ENCODE measurements at regions not wholly inside any gene's neighbourhood (a gene's known extent, or its start where the extent isn't known, plus 50 kb on each side); places are given as distances from the start of the nearest gene placed in this dataset.
A peak's percentile ranks its signal among the peaks of the same experiment; 100 is the strongest.

- no peak overlapping the region for H3K27ac ChIP-seq (ENCODE audit: low read length)
- no peak overlapping the region for H3K4me3 ChIP-seq (ENCODE audit: low read length)
- TF ChIP-seq, protein P1, sequence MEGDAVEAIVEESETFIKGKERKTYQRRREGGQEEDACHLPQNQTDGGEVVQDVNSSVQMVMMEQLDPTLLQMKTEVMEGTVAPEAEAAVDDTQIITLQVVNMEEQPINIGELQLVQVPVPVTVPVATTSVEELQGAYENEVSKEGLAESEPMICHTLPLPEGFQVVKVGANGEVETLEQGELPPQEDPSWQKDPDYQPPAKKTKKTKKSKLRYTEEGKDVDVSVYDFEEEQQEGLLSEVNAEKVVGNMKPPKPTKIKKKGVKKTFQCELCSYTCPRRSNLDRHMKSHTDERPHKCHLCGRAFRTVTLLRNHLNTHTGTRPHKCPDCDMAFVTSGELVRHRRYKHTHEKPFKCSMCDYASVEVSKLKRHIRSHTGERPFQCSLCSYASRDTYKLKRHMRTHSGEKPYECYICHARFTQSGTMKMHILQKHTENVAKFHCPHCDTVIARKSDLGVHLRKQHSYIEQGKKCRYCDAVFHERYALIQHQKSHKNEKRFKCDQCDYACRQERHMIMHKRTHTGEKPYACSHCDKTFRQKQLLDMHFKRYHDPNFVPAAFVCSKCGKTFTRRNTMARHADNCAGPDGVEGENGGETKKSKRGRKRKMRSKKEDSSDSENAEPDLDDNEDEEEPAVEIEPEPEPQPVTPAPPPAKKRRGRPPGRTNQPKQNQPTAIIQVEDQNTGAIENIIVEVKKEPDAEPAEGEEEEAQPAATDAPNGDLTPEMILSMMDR (IDR thresholded peaks at IDR 0.05; ENCODE audit: low read depth, low read length) = no peak
- no peak for TF ChIP-seq EZH2phosphoT487 (IDR thresholded peaks at IDR 0.05; ENCODE audit: low read depth)
- no peaks in the 10 kb centered on the region for H3K79me2 ChIP-seq (ENCODE audit: low read length)
- no peaks in the 10 kb centered on the region for H3K36me3 ChIP-seq (replicated peaks; ENCODE audit: low read depth, low read length)
- no peak overlapping the region for H3K4me2 ChIP-seq (ENCODE audit: low read length)
- no peaks in the 10 kb centered on the region for H3K27me3 ChIP-seq (ENCODE audit: low read depth, low read length)
- no peaks in the 10 kb centered on the region for H4K20me1 ChIP-seq (ENCODE audit: insufficient read depth, low read length)
- H3K4me1 ChIP-seq (ENCODE audit: low read length) = no peaks in the 10 kb centered on the region
- H2AFZ ChIP-seq (ENCODE audit: low read depth, low read length) = no peak overlapping the region
- H3K9ac ChIP-seq (ENCODE audit: low read length) = no peak overlapping the region
- H3K9me3 ChIP-seq (ENCODE audit: insufficient read depth, low read length) = no peaks in the 10 kb centered on the region
Observed at GRCh38 chr13:104632736-104633135, 1566.5 kb upstream of the SLC10A2 start.

DNA sequence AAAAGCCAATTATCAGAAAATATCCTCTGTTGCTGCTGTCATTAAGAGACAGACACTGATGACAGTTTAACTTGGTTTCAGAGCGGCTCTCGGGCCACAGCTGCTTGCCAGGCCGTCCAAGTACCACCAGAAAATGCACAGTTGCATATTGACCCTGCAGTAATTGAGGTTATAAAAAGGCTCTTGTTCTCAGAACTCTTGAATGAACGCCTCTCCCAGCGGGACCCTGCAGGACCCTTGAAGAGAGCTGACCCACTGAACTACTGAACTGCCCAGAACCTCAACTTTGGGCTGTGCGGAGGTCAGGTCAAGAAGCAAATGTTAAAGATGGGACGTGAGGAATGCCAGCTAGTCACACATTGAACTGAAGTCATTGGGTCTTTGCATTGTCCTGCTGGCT, 1559.0 kb upstream of the SLC10A2 start:
- TF ChIP-seq, protein P1 (IDR thresholded peaks at IDR 0.05; ENCODE audit: low read depth, low read length) = no peak
- no peak for TF ChIP-seq EZH2phosphoT487 (IDR thresholded peaks at IDR 0.05; ENCODE audit: low read depth)

DNA sequence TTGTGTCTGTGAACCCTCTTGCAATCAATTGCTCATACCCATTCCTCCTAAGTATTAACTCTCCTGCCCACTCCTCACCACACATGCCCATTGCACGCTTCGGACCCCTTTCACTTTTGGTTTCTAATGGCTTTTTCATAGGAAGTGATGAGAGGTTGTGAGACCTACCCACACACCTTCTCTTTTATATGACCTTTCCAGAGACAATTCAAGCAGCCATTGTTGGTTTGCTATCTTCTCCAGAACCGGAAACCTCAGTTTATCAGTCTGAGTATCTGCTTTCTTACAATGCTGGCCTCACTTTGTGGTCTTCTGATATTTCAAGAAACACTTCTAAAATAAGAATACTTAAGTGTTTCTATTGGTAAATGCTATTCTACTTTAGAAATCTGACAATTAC, 1550.8 kb upstream of the SLC10A2 start:
- peaks cover 7% of the 10 kb centered on the region; the same call in 1 of the 2 replicates for H3K9me3 ChIP-seq (ENCODE audit: insufficient read depth, low read length)
- no peak overlapping the region for H3K9ac ChIP-seq (ENCODE audit: low read length)
- H3K4me1 ChIP-seq (ENCODE audit: low read length) = no peaks in the 10 kb centered on the region
- no peaks in the 10 kb centered on the region for H3K79me2 ChIP-seq (ENCODE audit: low read length)
- H3K4me2 ChIP-seq (ENCODE audit: low read length) = peak overlapping the region; percentile 21; the same call in 1 of the 2 replicates
- no peak for TF ChIP-seq EZH2phosphoT487 (IDR thresholded peaks at IDR 0.05; ENCODE audit: low read depth)
- TF ChIP-seq, protein P1 (IDR thresholded peaks at IDR 0.05; ENCODE audit: low read depth, low read length) = no peak
- no peak overlapping the region for H2AFZ ChIP-seq (ENCODE audit: low read depth, low read length)
- no peak overlapping the region for H3K27ac ChIP-seq (ENCODE audit: low read length)
- no peaks in the 10 kb centered on the region for H3K36me3 ChIP-seq (replicated peaks; ENCODE audit: low read depth, low read length)
- H4K20me1 ChIP-seq (ENCODE audit: insufficient read depth, low read length) = no peaks in the 10 kb centered on the region
- no peak overlapping the region for H3K4me3 ChIP-seq (ENCODE audit: low read length)
- no peaks in the 10 kb centered on the region for H3K27me3 ChIP-seq (ENCODE audit: low read depth, low read length)

More for the DNA sequence above, 1559.0 kb upstream of the SLC10A2 start:
- no peak overlapping the region for H3K4me2 ChIP-seq (ENCODE audit: low read length)
- no peaks in the 10 kb centered on the region for H3K9me3 ChIP-seq (ENCODE audit: insufficient read depth, low read length)
- no peaks in the 10 kb centered on the region for H3K27me3 ChIP-seq (ENCODE audit: low read depth, low read length)
- H2AFZ ChIP-seq (ENCODE audit: low read depth, low read length) = peak overlapping the region; percentile 14; the same call in 1 of the 2 replicates
- no peaks in the 10 kb centered on the region for H3K36me3 ChIP-seq (replicated peaks; ENCODE audit: low read depth, low read length)
- H3K27ac ChIP-seq (ENCODE audit: low read length) = no peak overlapping the region
- no peaks in the 10 kb centered on the region for H4K20me1 ChIP-seq (ENCODE audit: insufficient read depth, low read length)
- no peaks in the 10 kb centered on the region for H3K79me2 ChIP-seq (ENCODE audit: low read length)
- H3K4me3 ChIP-seq (ENCODE audit: low read length) = no peak overlapping the region
- H3K4me1 ChIP-seq (ENCODE audit: low read length) = no peaks in the 10 kb centered on the region
- H3K9ac ChIP-seq (ENCODE audit: low read length) = no peak overlapping the region

DNA sequence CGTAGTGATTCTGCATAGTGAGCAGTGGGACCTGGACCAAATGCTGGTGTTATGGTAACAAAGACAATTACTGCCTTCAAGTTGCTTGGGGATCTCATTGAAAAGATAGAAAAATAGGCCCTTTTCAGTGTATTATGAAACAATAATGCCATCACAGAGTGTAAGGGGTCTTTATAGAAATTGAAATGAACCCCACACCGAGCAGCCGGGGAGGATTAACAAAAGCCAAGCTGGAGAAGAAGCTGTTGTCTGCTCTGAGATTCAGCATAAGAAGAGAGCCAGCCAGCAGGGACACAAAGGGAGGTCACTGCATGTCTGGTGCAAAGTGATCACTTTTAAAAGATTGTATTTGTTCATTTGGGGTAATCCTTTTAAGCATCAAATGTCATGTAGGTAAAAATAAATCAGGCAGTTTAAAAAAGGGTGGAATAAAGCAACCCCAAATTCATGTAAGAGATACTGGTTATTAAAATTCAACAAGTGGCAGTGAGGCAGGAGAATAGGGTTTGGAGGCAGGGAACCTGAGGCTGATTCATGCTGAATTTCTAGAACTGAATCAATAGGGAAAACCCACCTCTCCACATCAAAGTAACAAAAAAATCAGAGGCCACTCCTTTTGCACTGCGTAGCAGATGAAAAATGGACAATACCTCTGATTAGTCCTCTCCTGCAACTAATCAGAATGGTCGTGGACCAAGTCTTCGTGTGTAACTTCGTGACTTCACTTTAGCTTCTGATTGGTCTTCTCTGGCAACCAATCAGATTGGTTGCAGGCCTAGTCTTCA, 1548.3 kb upstream of the SLC10A2 start:
- H3K36me3 ChIP-seq (replicated peaks; ENCODE audit: low read depth, low read length) = no peaks in the 10 kb centered on the region
- TF ChIP-seq, protein P1 (IDR thresholded peaks at IDR 0.05; ENCODE audit: low read depth, low read length) = no peak
- TF ChIP-seq EZH2phosphoT487 (IDR thresholded peaks at IDR 0.05; ENCODE audit: low read depth) = no peak
- H3K79me2 ChIP-seq (ENCODE audit: low read length) = no peaks in the 10 kb centered on the region
- no peak overlapping the region for H3K9ac ChIP-seq (ENCODE audit: low read length)
- peaks cover 7% of the 10 kb centered on the region; the same call in 1 of the 2 replicates for H3K9me3 ChIP-seq (ENCODE audit: insufficient read depth, low read length)
- H3K4me3 ChIP-seq (ENCODE audit: low read length) = no peak overlapping the region
- no peaks in the 10 kb centered on the region for H4K20me1 ChIP-seq (ENCODE audit: insufficient read depth, low read length)
- no peak overlapping the region for H2AFZ ChIP-seq (ENCODE audit: low read depth, low read length)
- H3K27me3 ChIP-seq (ENCODE audit: low read depth, low read length) = no peaks in the 10 kb centered on the region
- H3K27ac ChIP-seq (ENCODE audit: low read length) = no peak overlapping the region
- H3K4me1 ChIP-seq (ENCODE audit: low read length) = no peaks in the 10 kb centered on the region
- no peak overlapping the region for H3K4me2 ChIP-seq (ENCODE audit: low read length)

Measured in OCI-LY3 (cell line).